ENCODE measurements at regions not wholly inside any gene's neighbourhood (a gene's known extent, or its start where the extent isn't known, plus 50 kb on each side); places are given as distances from the start of the nearest gene placed in this dataset.

- no peak overlapping the region for H3K4me3 Mint-ChIP-seq
- TF ChIP-seq CTCF (conservative IDR thresholded peaks at IDR 0.05) = peak; percentile 38
- no peaks in the 10 kb centered on the region for H3K36me3 Mint-ChIP-seq (ENCODE audit: low read depth)
- no peaks in the 10 kb centered on the region for H3K27me3 Mint-ChIP-seq (ENCODE audit: low read depth)
- no peak for DNase-seq (ENCODE audit: low read depth, low spot score)
- no peak overlapping the region for H3K27ac Mint-ChIP-seq (ENCODE audit: unreplicated experiment)
- H3K4me1 Mint-ChIP-seq = peaks cover 29% of the 10 kb centered on the region
- H3K9me3 Mint-ChIP-seq = no peaks in the 10 kb centered on the region
These were observed 97.0 kb downstream of the PHETA1 start for GRCh38 chr12:111271674-111272418.

GRCh38 chr12:111270774-111271173, 98.1 kb downstream of the PHETA1 start:
- Mint-ChIP-seq H3K4me3 (no peak overlapping the region), H3K4me1 (peaks cover 29% of the 10 kb centered on the region), H3K36me3 (ENCODE audit: low read depth) (no peaks in the 10 kb centered on the region), H3K27me3 (ENCODE audit: low read depth) (no peaks in the 10 kb centered on the region), H3K27ac (ENCODE audit: unreplicated experiment) (no peak overlapping the region), H3K9me3 (no peaks in the 10 kb centered on the region)
- no peak for DNase-seq (ENCODE audit: low read depth, low spot score)
- no peak for TF ChIP-seq CTCF (conservative IDR thresholded peaks at IDR 0.05)

DNA sequence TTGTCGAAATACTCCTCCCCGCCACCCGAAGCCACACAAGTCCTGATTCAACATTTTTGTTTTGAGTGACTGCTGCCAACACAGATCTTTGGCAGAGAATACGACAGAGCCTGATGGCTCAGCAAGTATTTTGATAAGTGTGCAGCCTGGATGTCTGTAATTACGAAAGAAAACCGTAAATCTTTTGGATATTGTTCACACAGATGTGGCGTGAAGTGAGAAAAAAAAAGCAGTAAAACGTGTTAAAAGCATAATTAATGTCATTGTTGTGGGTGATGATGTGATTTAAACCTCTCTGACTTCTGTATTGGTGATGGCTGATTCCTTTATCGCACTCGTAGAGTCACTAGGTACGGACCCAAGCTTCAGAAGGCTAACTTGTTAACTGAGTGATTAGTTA, 98.7 kb downstream of the PHETA1 start:
- no peak for TF ChIP-seq CTCF (conservative IDR thresholded peaks at IDR 0.05)
- Mint-ChIP-seq H3K36me3 (ENCODE audit: low read depth) (no peaks in the 10 kb centered on the region), H3K4me3 (no peak overlapping the region), H3K27ac (ENCODE audit: unreplicated experiment) (no peak overlapping the region), H3K9me3 (no peaks in the 10 kb centered on the region), H3K4me1 (peaks cover 29% of the 10 kb centered on the region), H3K27me3 (ENCODE audit: low read depth) (no peaks in the 10 kb centered on the region)
- no peak for DNase-seq (ENCODE audit: low read depth, low spot score)

- peaks cover 27% of the 10 kb centered on the region for H3K4me1 Mint-ChIP-seq
- DNase-seq (ENCODE audit: low read depth, low spot score) = no peak
- no peak overlapping the region for H3K4me3 Mint-ChIP-seq
- no peaks in the 10 kb centered on the region for H3K27me3 Mint-ChIP-seq (ENCODE audit: low read depth)
- H3K36me3 Mint-ChIP-seq (ENCODE audit: low read depth) = no peaks in the 10 kb centered on the region
- no peak overlapping the region for H3K27ac Mint-ChIP-seq (ENCODE audit: unreplicated experiment)
- H3K9me3 Mint-ChIP-seq = no peaks in the 10 kb centered on the region
- TF ChIP-seq CTCF (conservative IDR thresholded peaks at IDR 0.05) = no peak
These were observed 99.2 kb downstream of the PHETA1 start for GRCh38 chr12:111269718-111270117.

DNA sequence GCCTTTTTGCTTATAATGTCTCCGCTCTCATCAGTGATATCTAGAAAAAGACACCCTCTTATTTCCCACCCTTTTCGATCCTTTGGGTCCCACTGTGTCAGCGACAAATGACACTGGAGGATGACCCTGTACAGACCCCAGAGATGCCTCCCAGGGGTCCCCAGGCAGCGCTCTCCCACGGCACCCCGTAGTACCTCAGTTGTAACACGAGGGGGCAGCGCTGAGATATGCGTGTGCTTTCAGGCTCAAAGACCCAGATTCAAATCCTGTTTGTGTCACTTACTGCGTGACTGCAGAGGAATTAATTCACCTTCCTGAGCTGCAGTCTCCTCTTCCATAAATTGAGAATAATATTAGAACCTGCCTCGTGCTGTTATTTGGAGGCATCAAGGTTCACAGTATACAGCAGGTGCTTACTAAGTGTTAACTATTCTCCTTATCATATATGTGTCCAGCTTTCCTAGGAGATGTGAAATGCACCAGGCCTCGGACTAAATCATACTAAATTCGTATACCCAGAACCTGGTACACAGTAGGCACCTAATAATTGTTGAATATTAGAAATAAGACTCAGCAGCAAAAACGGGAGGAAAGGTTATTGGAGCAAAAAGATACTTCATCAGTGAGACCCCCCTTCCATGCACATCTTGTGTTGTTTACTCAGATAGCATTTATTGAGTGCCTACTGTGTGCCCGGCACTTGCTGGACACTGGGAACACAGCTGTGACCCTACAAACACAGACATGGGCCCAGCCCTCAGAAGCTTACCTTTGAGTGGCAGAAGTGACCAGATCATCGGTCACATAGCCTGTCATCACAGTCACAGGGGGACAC, 99.9 kb downstream of the PHETA1 start:
- Mint-ChIP-seq H3K9me3 (no peaks in the 10 kb centered on the region), H3K4me1 (peaks cover 24% of the 10 kb centered on the region), H3K27ac (ENCODE audit: unreplicated experiment) (peak overlapping the region; percentile 62), H3K36me3 (ENCODE audit: low read depth) (no peaks in the 10 kb centered on the region), H3K4me3 (no peak overlapping the region), H3K27me3 (ENCODE audit: low read depth) (no peaks in the 10 kb centered on the region)
- peak; percentile 61 for TF ChIP-seq CTCF (conservative IDR thresholded peaks at IDR 0.05)
- peak; percentile 20 for DNase-seq (ENCODE audit: low read depth, low spot score)

All from neural crest cell (in vitro differentiated cells).